ENCODE measurements at regions not wholly inside any gene's neighbourhood (a gene's known extent, or its start where the extent isn't known, plus 50 kb on each side); places are given as distances from the start of the nearest gene placed in this dataset.

DNA sequence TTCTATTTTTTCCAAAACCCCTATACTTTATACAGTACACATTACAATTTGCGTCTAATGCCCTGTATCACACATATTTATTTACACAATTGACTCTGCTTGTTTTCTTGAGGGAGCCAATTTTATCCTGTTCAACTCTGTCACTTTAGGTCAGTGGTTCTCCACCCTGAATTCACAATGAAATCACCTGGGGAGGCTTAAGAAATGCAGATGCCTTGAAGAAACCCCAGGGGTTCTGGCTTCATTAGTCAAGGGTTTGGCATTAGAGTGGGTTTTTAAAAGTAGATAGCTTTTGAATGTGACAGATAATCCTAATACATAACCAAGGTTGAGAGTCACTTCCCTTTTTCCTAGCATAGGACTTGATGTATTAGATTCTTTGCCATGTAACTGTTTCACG, 398.6 kb upstream of the ERCC4 start:
- TF ChIP-seq, protein P1, sequence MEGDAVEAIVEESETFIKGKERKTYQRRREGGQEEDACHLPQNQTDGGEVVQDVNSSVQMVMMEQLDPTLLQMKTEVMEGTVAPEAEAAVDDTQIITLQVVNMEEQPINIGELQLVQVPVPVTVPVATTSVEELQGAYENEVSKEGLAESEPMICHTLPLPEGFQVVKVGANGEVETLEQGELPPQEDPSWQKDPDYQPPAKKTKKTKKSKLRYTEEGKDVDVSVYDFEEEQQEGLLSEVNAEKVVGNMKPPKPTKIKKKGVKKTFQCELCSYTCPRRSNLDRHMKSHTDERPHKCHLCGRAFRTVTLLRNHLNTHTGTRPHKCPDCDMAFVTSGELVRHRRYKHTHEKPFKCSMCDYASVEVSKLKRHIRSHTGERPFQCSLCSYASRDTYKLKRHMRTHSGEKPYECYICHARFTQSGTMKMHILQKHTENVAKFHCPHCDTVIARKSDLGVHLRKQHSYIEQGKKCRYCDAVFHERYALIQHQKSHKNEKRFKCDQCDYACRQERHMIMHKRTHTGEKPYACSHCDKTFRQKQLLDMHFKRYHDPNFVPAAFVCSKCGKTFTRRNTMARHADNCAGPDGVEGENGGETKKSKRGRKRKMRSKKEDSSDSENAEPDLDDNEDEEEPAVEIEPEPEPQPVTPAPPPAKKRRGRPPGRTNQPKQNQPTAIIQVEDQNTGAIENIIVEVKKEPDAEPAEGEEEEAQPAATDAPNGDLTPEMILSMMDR (IDR thresholded peaks at IDR 0.05 in 2 of 3, conservative IDR thresholded peaks at IDR 0.05 in 1 of 3; ENCODE audit: control insufficient read depth in 2 of 3, extremely low read depth in 1 of 3, insufficient read depth in 1 of 3, low read depth in 3 of 3, low read length in 3 of 3), result no peak
- TF ChIP-seq, protein P2, sequence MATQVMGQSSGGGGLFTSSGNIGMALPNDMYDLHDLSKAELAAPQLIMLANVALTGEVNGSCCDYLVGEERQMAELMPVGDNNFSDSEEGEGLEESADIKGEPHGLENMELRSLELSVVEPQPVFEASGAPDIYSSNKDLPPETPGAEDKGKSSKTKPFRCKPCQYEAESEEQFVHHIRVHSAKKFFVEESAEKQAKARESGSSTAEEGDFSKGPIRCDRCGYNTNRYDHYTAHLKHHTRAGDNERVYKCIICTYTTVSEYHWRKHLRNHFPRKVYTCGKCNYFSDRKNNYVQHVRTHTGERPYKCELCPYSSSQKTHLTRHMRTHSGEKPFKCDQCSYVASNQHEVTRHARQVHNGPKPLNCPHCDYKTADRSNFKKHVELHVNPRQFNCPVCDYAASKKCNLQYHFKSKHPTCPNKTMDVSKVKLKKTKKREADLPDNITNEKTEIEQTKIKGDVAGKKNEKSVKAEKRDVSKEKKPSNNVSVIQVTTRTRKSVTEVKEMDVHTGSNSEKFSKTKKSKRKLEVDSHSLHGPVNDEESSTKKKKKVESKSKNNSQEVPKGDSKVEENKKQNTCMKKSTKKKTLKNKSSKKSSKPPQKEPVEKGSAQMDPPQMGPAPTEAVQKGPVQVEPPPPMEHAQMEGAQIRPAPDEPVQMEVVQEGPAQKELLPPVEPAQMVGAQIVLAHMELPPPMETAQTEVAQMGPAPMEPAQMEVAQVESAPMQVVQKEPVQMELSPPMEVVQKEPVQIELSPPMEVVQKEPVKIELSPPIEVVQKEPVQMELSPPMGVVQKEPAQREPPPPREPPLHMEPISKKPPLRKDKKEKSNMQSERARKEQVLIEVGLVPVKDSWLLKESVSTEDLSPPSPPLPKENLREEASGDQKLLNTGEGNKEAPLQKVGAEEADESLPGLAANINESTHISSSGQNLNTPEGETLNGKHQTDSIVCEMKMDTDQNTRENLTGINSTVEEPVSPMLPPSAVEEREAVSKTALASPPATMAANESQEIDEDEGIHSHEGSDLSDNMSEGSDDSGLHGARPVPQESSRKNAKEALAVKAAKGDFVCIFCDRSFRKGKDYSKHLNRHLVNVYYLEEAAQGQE (IDR thresholded peaks at IDR 0.05; ENCODE audit: low read depth, low read length), result no peak
